ENCODE measurements at regions not wholly inside any gene's neighbourhood (a gene's known extent, or its start where the extent isn't known, plus 50 kb on each side); places are given as distances from the start of the nearest gene placed in this dataset.

DNA sequence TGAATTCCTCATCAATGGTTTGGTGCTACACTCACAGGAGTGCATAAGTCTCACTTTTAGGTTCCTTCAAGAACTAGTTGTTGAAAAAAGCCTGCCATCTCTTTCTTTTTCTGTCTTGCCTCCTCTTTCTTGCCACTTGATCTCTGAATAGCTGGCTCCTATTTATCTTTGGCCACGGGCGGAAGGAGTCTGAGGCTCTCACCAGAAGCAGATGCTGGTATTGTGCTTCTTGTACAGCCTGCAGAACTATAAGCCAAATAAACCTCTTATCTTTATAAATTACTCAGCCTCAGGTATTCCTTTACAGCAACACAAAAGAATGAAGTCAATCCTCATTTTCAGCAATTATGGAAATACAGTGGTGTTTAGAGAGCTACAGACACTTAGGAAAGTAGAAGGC, 247.1 kb upstream of the PRR16 start:
- TF ChIP-seq, protein P1, sequence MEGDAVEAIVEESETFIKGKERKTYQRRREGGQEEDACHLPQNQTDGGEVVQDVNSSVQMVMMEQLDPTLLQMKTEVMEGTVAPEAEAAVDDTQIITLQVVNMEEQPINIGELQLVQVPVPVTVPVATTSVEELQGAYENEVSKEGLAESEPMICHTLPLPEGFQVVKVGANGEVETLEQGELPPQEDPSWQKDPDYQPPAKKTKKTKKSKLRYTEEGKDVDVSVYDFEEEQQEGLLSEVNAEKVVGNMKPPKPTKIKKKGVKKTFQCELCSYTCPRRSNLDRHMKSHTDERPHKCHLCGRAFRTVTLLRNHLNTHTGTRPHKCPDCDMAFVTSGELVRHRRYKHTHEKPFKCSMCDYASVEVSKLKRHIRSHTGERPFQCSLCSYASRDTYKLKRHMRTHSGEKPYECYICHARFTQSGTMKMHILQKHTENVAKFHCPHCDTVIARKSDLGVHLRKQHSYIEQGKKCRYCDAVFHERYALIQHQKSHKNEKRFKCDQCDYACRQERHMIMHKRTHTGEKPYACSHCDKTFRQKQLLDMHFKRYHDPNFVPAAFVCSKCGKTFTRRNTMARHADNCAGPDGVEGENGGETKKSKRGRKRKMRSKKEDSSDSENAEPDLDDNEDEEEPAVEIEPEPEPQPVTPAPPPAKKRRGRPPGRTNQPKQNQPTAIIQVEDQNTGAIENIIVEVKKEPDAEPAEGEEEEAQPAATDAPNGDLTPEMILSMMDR (IDR thresholded peaks at IDR 0.05; ENCODE audit: insufficient read depth, low read depth, low read length, missing control alignments): no peak
- DNase-seq (ENCODE audit: low read depth): no peak
- H3K4me3 ChIP-seq (ENCODE audit: low read depth, low read length): no peak overlapping the region

DNA sequence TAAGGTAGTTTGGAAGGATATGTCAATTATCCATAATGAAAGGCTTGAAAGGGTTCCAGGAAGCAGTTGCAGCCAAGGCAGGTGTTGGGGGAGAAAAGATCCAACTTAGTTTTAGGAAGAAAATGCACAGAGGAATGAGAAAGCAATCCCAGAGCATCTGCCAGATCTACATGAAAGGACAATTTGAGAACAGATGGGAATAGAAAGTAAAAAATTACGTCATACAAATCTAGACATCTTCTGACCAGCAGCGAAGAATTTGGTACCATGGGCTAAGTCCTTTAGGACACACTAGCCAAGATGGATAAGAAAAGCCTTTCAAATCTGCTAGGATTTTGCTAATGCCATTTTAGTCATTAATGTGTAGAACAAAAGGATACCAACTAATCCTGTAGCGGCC, 244.1 kb upstream of the PRR16 start:
- DNase-seq (ENCODE audit: low read depth): no peak
- TF ChIP-seq, protein P1 (IDR thresholded peaks at IDR 0.05; ENCODE audit: insufficient read depth, low read depth, low read length, missing control alignments): no peak
- no peak overlapping the region for H3K4me3 ChIP-seq (ENCODE audit: low read depth, low read length)

DNA sequence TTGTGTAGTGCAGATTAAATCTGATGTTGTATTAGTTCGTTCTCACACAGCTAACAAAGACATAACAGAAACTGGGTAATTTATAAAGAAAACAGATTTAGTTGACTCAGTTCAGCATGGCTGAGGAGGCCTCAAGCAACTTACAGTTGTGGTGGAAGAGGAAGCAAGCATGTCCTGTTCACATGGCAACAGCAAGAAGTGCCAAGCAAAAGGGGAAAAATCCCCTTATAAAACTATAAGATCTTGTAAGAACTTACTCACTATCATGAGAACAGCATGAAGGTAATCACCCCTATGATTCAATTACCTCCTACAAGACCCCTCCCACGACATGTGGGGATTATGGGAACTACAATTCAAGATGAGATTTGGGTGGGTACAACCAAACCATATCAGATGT, 238.6 kb upstream of the PRR16 start:
- TF ChIP-seq, protein P1 (IDR thresholded peaks at IDR 0.05; ENCODE audit: insufficient read depth, low read depth, low read length, missing control alignments): no peak
- H3K4me3 ChIP-seq (ENCODE audit: low read depth, low read length): no peak overlapping the region
- no peak for DNase-seq (ENCODE audit: low read depth)

DNA sequence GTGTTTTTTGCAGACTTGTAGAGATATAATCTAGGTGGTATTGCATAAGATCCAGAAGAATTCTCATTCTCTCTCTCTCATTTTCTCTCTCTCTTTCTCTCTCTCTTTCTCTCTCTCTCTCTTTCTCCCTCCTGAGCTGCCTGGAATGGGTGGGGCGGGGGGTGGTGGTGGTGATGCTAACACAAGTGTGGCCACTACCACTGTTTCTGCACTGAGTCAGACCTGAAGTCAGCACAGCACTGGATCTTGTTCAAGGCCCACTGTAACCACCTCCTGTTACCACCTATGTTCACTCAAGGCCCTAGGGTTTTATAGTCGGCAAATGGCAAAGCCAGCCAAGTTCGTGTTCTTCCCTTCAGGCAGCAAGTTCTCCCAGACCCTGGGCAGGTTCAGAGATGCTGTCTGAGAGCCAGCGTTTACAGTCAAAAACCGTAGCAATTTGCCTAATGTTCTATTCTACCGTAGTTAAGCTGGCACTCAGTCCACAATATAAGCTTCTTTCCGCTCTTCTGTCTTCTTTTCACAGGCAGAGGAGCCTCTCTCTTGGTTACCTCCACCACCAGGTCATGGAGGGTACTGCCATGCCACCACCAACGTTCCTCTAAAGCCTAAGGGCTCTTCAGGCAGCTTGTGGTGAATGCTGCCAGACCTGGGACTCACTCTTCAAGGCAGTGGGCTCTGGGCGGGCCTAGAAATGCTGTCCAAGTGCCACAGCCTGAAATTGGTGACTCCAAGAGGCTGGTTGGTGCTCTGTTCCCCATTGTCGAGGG, 235.7 kb upstream of the PRR16 start:
- TF ChIP-seq, protein P1 (IDR thresholded peaks at IDR 0.05; ENCODE audit: insufficient read depth, low read depth, low read length, missing control alignments): no peak
- DNase-seq (ENCODE audit: low read depth): peak; percentile 10

DNA sequence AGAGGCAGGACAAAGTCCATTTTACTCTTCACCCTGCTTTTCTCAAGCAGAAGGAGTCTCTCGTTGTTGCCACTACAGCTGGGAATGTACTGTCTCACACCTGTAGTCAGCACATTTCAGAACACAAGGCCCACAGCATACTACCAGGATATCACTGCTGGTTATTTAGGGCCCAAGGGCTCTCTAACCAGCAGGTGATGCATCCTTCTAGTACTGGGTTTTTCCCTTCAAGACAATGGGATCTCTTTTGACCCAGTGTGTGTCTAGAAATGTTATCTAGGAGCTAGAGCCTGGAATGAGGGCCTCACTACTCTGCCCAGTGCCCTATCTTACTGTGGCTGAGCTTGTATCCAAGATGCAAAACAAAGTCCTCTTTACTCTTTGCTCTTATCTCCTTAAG, 235.1 kb upstream of the PRR16 start:
- no peak for DNase-seq (ENCODE audit: low read depth)
- no peak overlapping the region for H3K4me3 ChIP-seq (ENCODE audit: low read depth, low read length)
- TF ChIP-seq, protein P1 (IDR thresholded peaks at IDR 0.05; ENCODE audit: insufficient read depth, low read depth, low read length, missing control alignments): no peak

More for the DNA sequence above, 235.7 kb upstream of the PRR16 start:
- H3K4me3 ChIP-seq (ENCODE audit: low read depth, low read length): no peak overlapping the region

DNA sequence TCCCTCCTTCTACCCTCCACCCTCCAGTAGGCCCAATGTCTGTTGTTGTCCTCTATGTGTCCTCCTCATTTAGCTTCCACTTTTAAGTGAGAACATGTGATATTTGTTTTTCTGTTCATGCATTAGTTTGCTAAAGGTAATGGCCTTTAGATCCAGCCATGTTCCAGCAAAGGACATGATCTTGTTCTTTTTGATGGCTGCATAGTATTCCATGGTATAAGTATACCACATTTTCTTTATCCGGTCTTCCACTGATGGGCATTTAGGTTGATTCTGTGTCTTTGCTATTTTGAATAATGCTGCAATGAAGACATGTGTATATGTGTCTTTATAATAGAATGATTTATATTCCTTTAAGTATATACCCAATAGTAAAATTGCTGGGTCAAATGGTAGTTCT, 232.5 kb upstream of the PRR16 start:
- TF ChIP-seq, protein P1 (IDR thresholded peaks at IDR 0.05; ENCODE audit: insufficient read depth, low read depth, low read length, missing control alignments): no peak
- H3K4me3 ChIP-seq (ENCODE audit: low read depth, low read length): no peak overlapping the region
- no peak for DNase-seq (ENCODE audit: low read depth)

DNA sequence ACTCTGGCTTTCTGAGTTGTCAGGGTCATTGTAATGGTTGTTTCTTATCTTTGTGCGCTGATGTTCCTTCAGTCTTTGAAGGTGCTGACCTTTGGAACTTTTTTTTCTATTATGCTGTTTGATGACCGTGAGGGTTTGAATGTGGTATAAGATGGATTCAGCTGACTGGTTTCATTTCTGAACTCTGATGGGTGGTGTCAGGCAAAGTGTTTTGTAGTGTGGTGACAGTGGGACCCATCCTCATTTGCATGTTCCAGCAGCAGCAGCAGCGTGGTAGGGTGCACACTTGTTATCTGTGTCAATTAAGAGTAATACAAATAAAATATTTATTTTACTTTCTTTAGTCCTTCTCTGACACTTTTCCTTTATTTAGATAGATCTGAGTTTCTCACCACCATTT, 227.7 kb upstream of the PRR16 start:
- H3K4me3 ChIP-seq (ENCODE audit: low read depth, low read length): no peak overlapping the region
- peak; percentile 35 for DNase-seq (ENCODE audit: low read depth)
- TF ChIP-seq, protein P1 (IDR thresholded peaks at IDR 0.05; ENCODE audit: insufficient read depth, low read depth, low read length, missing control alignments): no peak
